BE2C (cell line): ENCODE measurements at regions not wholly inside any gene's neighbourhood (a gene's known extent, or its start where the extent isn't known, plus 50 kb on each side); places are given as distances from the start of the nearest gene placed in this dataset.

Experiments
- DNase-seq: peaks from one replicate; pipeline ENCODE4 v3.0.0-alpha.2; 2020
- H3K27me3 ChIP-seq: fragments of 250-450 bp; sonication (Bioruptor Pico); 2 replicates; pipeline ENCODE4 v1.5.1; 2020; ENCODE audit warnings: mild to moderate bottlenecking
- H3K36me3 ChIP-seq: fragments of 250-450 bp; sonication (Bioruptor Pico); 2 replicates; pipeline ENCODE4 v1.5.1; 2020; ENCODE audit warnings: mild to moderate bottlenecking
- H3K4me1 ChIP-seq: fragments of 250-450 bp; sonication (Bioruptor Pico); 2 replicates; pipeline ENCODE4 v1.5.1; 2020
- H3K4me3 ChIP-seq: 2 replicates; pipeline ENCODE4 v1.5.1; 2011; ENCODE audit warnings: low read depth, low read length
- H3K9me3 ChIP-seq: fragments of 250-450 bp; sonication (Bioruptor Pico); 2 replicates; pipeline ENCODE4 v1.5.1; 2020
- TF ChIP-seq, protein P1 (sequence below): IDR thresholded peaks from 2 replicates; pipeline ENCODE4 v1.5.1; 2012; ENCODE audit warnings: mild to moderate bottlenecking, low read depth, low read length

DNA sequence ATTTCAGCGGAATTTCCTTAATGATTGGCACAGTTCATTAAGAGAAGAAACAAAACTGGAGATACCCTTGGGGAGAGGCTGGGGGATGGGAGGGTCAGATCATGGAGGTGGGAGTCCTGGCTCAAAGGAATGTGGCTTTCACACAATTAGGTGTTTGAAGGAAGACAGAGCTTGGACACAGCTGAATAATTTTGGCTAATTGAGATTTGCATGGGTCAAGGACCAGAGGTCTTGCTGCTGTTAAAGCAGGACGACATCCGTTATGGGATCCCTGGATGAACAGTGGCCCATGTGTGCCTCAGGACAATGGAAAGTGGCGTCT lies 160.3 kb downstream of the HS3ST3B1 start:
- Histone ChIP-seq H3K4me3 (no peak overlapping the region), H3K4me1 (no peaks in the 10 kb centered on the region), H3K9me3 (no peaks in the 10 kb centered on the region), H3K36me3 (no peaks in the 10 kb centered on the region), H3K27me3 (no peaks in the 10 kb centered on the region)
- DNase-seq, result no peak
- TF ChIP-seq, protein P1, sequence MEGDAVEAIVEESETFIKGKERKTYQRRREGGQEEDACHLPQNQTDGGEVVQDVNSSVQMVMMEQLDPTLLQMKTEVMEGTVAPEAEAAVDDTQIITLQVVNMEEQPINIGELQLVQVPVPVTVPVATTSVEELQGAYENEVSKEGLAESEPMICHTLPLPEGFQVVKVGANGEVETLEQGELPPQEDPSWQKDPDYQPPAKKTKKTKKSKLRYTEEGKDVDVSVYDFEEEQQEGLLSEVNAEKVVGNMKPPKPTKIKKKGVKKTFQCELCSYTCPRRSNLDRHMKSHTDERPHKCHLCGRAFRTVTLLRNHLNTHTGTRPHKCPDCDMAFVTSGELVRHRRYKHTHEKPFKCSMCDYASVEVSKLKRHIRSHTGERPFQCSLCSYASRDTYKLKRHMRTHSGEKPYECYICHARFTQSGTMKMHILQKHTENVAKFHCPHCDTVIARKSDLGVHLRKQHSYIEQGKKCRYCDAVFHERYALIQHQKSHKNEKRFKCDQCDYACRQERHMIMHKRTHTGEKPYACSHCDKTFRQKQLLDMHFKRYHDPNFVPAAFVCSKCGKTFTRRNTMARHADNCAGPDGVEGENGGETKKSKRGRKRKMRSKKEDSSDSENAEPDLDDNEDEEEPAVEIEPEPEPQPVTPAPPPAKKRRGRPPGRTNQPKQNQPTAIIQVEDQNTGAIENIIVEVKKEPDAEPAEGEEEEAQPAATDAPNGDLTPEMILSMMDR, result no peak

DNA sequence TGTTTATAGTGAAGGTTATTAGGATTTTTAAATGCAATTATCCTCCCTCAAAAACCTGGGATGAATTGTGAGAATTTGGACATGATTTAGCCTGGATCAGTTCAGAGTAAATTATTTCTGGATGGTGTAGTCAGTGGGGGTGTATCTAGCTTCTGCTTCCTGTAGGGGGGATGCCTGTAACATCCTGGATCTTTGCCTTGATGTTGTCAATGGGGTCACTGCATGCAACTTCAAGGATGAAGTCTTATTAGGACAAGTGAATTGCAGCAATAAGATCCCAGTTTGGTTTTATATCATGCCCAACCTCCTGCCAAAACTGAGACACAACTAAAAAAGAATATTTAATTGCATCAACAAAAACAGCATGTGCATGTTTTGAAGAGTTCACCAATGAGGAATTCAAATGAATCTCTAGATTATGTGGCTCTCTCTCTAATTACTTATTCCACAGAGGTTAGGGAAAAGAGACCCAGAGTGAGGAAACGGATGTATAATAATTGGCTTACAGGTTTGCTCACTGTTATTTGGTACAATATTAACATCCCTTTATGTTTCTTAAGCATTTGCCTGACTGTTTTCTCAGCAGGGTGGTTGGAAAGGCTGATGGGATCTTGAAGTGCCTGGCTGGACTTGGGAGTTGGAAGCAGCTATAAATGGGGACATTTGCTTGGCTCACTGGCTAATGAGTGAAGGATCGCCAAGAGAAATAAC lies 159.8 kb downstream of the HS3ST3B1 start:
- DNase-seq, result no peak
- Histone ChIP-seq H3K4me3 (no peak overlapping the region), H3K9me3 (no peaks in the 10 kb centered on the region), H3K4me1 (no peaks in the 10 kb centered on the region), H3K36me3 (no peaks in the 10 kb centered on the region), H3K27me3 (no peaks in the 10 kb centered on the region)
- TF ChIP-seq, protein P1, result no peak

DNA sequence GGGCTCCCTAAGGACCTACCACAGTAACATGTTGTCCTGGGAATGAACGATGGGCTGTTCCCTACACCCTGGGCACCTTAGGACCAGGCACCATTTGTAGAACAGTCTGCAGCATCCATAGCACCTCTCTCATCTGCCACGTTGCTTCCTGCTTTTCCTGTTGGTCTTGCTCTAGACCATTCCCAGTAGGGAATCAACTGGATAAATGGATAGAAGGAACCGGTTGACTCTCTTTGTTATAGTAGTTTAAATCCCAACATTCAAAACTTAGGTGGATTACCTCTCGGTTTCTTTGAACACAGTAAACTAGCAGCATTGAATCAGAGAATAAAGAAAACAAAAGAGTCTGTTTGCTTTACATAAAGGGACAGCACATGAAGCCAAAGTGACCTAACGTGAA lies 159.1 kb downstream of the HS3ST3B1 start:
- Histone ChIP-seq H3K4me3 (no peak overlapping the region), H3K36me3 (no peaks in the 10 kb centered on the region), H3K27me3 (no peaks in the 10 kb centered on the region), H3K4me1 (no peaks in the 10 kb centered on the region), H3K9me3 (no peaks in the 10 kb centered on the region)
- no peak for DNase-seq
- TF ChIP-seq, protein P1, result no peak

DNA sequence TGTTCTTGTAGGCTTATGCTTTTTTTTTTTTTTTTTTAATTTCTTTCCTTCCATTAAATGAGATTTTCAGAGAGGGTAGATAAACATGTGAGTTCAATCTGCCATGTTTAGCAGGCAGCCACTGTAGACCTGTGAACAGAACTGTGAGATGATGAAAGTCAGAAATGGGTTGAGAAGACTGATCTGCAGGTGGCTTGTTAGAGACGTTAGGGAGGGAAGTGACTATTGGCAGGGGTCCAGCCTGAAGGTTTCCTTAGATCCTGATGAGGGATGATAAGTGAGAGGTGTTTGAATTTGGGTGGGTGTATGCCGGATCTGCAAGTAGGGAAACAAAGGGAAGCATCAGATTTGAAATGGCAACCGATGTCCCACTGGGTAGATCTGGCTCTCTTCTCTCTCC lies 157.8 kb downstream of the HS3ST3B1 start:
- TF ChIP-seq, protein P1, result no peak
- no peak overlapping the region for H3K4me3 ChIP-seq
- DNase-seq, result no peak
- H3K4me1 ChIP-seq, result no peaks in the 10 kb centered on the region
- no peaks in the 10 kb centered on the region for H3K27me3 ChIP-seq
- H3K9me3 ChIP-seq, result no peaks in the 10 kb centered on the region
- no peaks in the 10 kb centered on the region for H3K36me3 ChIP-seq

DNA sequence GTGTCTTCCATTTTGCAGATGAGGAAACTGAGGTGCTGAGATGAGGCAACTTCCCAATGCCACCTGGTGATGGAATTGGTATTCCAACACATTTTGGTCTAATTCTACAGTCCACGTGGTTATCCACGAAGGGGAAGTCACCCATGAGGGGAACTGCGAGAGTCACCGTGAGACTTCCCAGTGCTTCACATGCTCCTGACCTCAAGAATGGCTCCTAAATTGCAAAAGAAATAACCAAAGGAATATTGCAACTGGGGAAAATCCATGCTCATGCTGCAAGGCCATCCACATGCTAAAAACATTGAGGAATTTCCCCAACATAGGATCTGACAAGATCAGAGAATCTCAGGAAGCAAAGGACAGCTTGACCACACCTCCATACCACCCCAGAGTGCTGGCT lies 153.9 kb downstream of the HS3ST3B1 start:
- no peaks in the 10 kb centered on the region for H3K27me3 ChIP-seq
- no peaks in the 10 kb centered on the region for H3K4me1 ChIP-seq
- no peaks in the 10 kb centered on the region for H3K9me3 ChIP-seq
- H3K36me3 ChIP-seq, result no peaks in the 10 kb centered on the region
- TF ChIP-seq, protein P1, result no peak
- H3K4me3 ChIP-seq, result no peak overlapping the region
- no peak for DNase-seq

DNA sequence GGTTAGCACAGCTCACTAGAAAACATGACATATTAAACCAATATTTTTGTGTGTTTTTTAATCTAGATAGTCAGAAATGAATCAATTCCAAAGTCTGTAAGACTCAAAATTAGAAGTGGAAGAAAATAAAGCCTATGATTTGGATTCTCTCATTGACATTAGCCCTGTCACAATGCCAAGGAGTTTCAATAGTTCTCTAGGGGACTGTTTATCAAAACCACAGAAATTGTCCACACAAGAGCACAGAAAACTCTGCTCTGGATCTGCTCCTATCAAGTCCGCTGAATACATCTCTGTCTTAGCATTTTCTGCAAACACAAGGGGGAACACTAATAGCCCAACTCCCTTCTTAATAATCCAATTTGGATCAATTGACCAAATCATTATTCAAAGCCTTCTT lies 152.0 kb downstream of the HS3ST3B1 start:
- Histone ChIP-seq H3K4me1 (no peaks in the 10 kb centered on the region), H3K36me3 (no peaks in the 10 kb centered on the region), H3K9me3 (no peaks in the 10 kb centered on the region), H3K27me3 (no peaks in the 10 kb centered on the region), H3K4me3 (no peak overlapping the region)
- TF ChIP-seq, protein P1, result no peak
- DNase-seq, result no peak
